ENCODE measurements at regions not wholly inside any gene's neighbourhood (a gene's known extent, or its start where the extent isn't known, plus 50 kb on each side); places are given as distances from the start of the nearest gene placed in this dataset.

GRCh38 chr15:39317225-39317624, 263.7 kb upstream of the THBS1 start:
- Histone ChIP-seq H3K4me1 (ENCODE audit: low read length) (peaks cover 9% of the 10 kb centered on the region), H3K9me3 (ENCODE audit: insufficient read depth, low read length) (no peaks in the 10 kb centered on the region), H3K36me3 (replicated peaks; ENCODE audit: low read depth, low read length) (peaks cover 3% of the 10 kb centered on the region), H3K9ac (ENCODE audit: low read length) (no peak overlapping the region), H3K27me3 (ENCODE audit: low read depth, low read length) (no peaks in the 10 kb centered on the region), H3K79me2 (ENCODE audit: low read length) (no peaks in the 10 kb centered on the region), H4K20me1 (ENCODE audit: insufficient read depth, low read length) (no peaks in the 10 kb centered on the region), H3K4me3 (ENCODE audit: low read length) (no peak overlapping the region), H2AFZ (ENCODE audit: low read depth, low read length) (no peak overlapping the region), H3K27ac (ENCODE audit: low read length) (no peak overlapping the region), H3K4me2 (ENCODE audit: low read length) (no peak overlapping the region)
- TF ChIP-seq EZH2phosphoT487 (IDR thresholded peaks at IDR 0.05; ENCODE audit: low read depth) (no peak), CTCF (IDR thresholded peaks at IDR 0.05; ENCODE audit: low read depth, low read length) (no peak)

GRCh38 chr15:39318231-39318630, 262.6 kb upstream of the THBS1 start:
- Histone ChIP-seq H4K20me1 (ENCODE audit: insufficient read depth, low read length) (no peaks in the 10 kb centered on the region), H3K9me3 (ENCODE audit: insufficient read depth, low read length) (no peaks in the 10 kb centered on the region), H3K79me2 (ENCODE audit: low read length) (no peaks in the 10 kb centered on the region), H3K27me3 (ENCODE audit: low read depth, low read length) (no peaks in the 10 kb centered on the region), H3K4me1 (ENCODE audit: low read length) (peaks cover 7% of the 10 kb centered on the region), H2AFZ (ENCODE audit: low read depth, low read length) (no peak overlapping the region), H3K36me3 (replicated peaks; ENCODE audit: low read depth, low read length) (peaks cover 3% of the 10 kb centered on the region), H3K9ac (ENCODE audit: low read length) (no peak overlapping the region), H3K4me2 (ENCODE audit: low read length) (no peak overlapping the region), H3K27ac (ENCODE audit: low read length) (no peak overlapping the region), H3K4me3 (ENCODE audit: low read length) (no peak overlapping the region)
- TF ChIP-seq CTCF (IDR thresholded peaks at IDR 0.05; ENCODE audit: low read depth, low read length) (no peak), EZH2phosphoT487 (IDR thresholded peaks at IDR 0.05; ENCODE audit: low read depth) (no peak)

- Histone ChIP-seq H3K4me2 (ENCODE audit: low read length) (no peak overlapping the region), H4K20me1 (ENCODE audit: insufficient read depth, low read length) (no peaks in the 10 kb centered on the region), H3K4me1 (ENCODE audit: low read length) (no peaks in the 10 kb centered on the region), H3K9ac (ENCODE audit: low read length) (no peak overlapping the region), H3K36me3 (replicated peaks; ENCODE audit: low read depth, low read length) (no peaks in the 10 kb centered on the region), H3K27me3 (ENCODE audit: low read depth, low read length) (no peaks in the 10 kb centered on the region), H3K9me3 (ENCODE audit: insufficient read depth, low read length) (no peaks in the 10 kb centered on the region), H2AFZ (ENCODE audit: low read depth, low read length) (no peak overlapping the region), H3K27ac (ENCODE audit: low read length) (no peak overlapping the region), H3K4me3 (ENCODE audit: low read length) (no peak overlapping the region), H3K79me2 (ENCODE audit: low read length) (no peaks in the 10 kb centered on the region)
- TF ChIP-seq EZH2phosphoT487 (IDR thresholded peaks at IDR 0.05; ENCODE audit: low read depth), result no peak
Measured at GRCh38 chr15:39320355-39320754, 260.5 kb upstream of the THBS1 start.

GRCh38 chr15:39320886-39321285, 260.0 kb upstream of the THBS1 start:
- Histone ChIP-seq H4K20me1 (ENCODE audit: insufficient read depth, low read length) (no peaks in the 10 kb centered on the region), H3K4me3 (ENCODE audit: low read length) (no peak overlapping the region), H3K79me2 (ENCODE audit: low read length) (no peaks in the 10 kb centered on the region), H2AFZ (ENCODE audit: low read depth, low read length) (no peak overlapping the region), H3K36me3 (replicated peaks; ENCODE audit: low read depth, low read length) (no peaks in the 10 kb centered on the region), H3K27me3 (ENCODE audit: low read depth, low read length) (peaks cover 2% of the 10 kb centered on the region; the same call in 1 of the 2 replicates), H3K9me3 (ENCODE audit: insufficient read depth, low read length) (no peaks in the 10 kb centered on the region), H3K9ac (ENCODE audit: low read length) (no peak overlapping the region), H3K27ac (ENCODE audit: low read length) (no peak overlapping the region), H3K4me2 (ENCODE audit: low read length) (no peak overlapping the region), H3K4me1 (ENCODE audit: low read length) (peaks cover under 1% of the 10 kb centered on the region; the same call in 1 of the 2 replicates)
- no peak for TF ChIP-seq CTCF (IDR thresholded peaks at IDR 0.05; ENCODE audit: low read depth, low read length)
- TF ChIP-seq EZH2phosphoT487 (IDR thresholded peaks at IDR 0.05; ENCODE audit: low read depth), result no peak

- no peaks in the 10 kb centered on the region for H3K36me3 ChIP-seq (replicated peaks; ENCODE audit: low read depth, low read length)
- H3K27ac ChIP-seq (ENCODE audit: low read length), result no peak overlapping the region
- H3K9ac ChIP-seq (ENCODE audit: low read length), result no peak overlapping the region
- TF ChIP-seq CTCF (IDR thresholded peaks at IDR 0.05; ENCODE audit: low read depth, low read length), result no peak
- no peak for TF ChIP-seq EZH2phosphoT487 (IDR thresholded peaks at IDR 0.05; ENCODE audit: low read depth)
- no peak overlapping the region for H2AFZ ChIP-seq (ENCODE audit: low read depth, low read length)
- peaks cover 12% of the 10 kb centered on the region; the same call in 1 of the 2 replicates for H3K27me3 ChIP-seq (ENCODE audit: low read depth, low read length)
- no peaks in the 10 kb centered on the region for H3K79me2 ChIP-seq (ENCODE audit: low read length)
- H3K4me1 ChIP-seq (ENCODE audit: low read length), result peaks cover 12% of the 10 kb centered on the region
- no peak overlapping the region for H3K4me3 ChIP-seq (ENCODE audit: low read length)
- H4K20me1 ChIP-seq (ENCODE audit: insufficient read depth, low read length), result no peaks in the 10 kb centered on the region
- no peak overlapping the region for H3K4me2 ChIP-seq (ENCODE audit: low read length)
- H3K9me3 ChIP-seq (ENCODE audit: insufficient read depth, low read length), result no peaks in the 10 kb centered on the region
Measured at GRCh38 chr15:39321977-39322376, 258.9 kb upstream of the THBS1 start.

Data from OCI-LY3 (cell line).